B cell (primary cell): ENCODE measurements at regions not wholly inside any gene's neighbourhood (a gene's known extent, or its start where the extent isn't known, plus 50 kb on each side); places are given as distances from the start of the nearest gene placed in this dataset.
"Not testable (repeated sequence)": the region's sequence is repeated elsewhere in the genome, so short reads cannot be mapped to it uniquely, and the experiment has no call there.

ENCODE experiments used
- ATAC-seq: fragments of 200-7000 bp; cut with Tn5 transposase; one replicate; pipeline ENCODE4 v1.10.0; 2021; ENCODE audit warnings: low read depth, mild to moderate bottlenecking, moderate number of reproducible peaks, moderate library complexity
- CTCF ChIA-PET: fragments of 350-600 bp; sonication (Branson Sonifier 250); formaldehyde crosslinking; loops from one replicate; lab custom pipeline; 2021; ENCODE audit warnings: antibody characterized with exemption, inconsistent platforms; lab: Charles Lee
- POLR2A ChIA-PET: fragments of 350-600 bp; sonication (Branson Sonifier 250); formaldehyde crosslinking; loops from one replicate; lab custom pipeline; 2021; ENCODE audit warnings: antibody characterized with exemption; lab: Charles Lee
- DNase-seq: peaks from one replicate; pipeline ENCODE4 v3.0.0; 2013
- H2AFZ ChIP-seq: 2 replicates; pipeline ENCODE4 v1.6.1; 2012; ENCODE audit warnings: mild to moderate bottlenecking, low read depth, low read length; ENCODE audit not compliant: insufficient read depth, poor library complexity, severe bottlenecking
- H3K27ac ChIP-seq, 2 donors: 1 replicate in 1 of 2; 2 replicates in 1 of 2; pipeline ENCODE4 v1.5.1; 2012 to 2013; ENCODE audit warnings: low read length in 2 of 2, mild to moderate bottlenecking in 2 of 2, moderate library complexity in 1 of 2
- H3K27me3 ChIP-seq, 4 experiments: fragments of 200-600 bp in 1 of 4; sonication (generic) in 1 of 4; replicated peaks in 1 of 4; 1 replicate in 2 of 4; 2 replicates in 2 of 4; pipeline versions ENCODE4 v1.6.1 to v1.7.0; 2013 to 2016; ENCODE audit warnings: low read length in 3 of 4, mild to moderate bottlenecking in 2 of 4, mixed read lengths in 1 of 4, moderate library complexity in 1 of 4; ENCODE audit not compliant: insufficient read depth in 4 of 4, control insufficient read depth in 3 of 4; ENCODE audit errors: control extremely low read depth in 1 of 4
- H3K36me3 ChIP-seq, 2 experiments: replicated peaks in 1 of 2; 1 replicate in 1 of 2; 2 replicates in 1 of 2; pipeline versions ENCODE4 v1.6.1 to v1.7.1; 2013; ENCODE audit warnings: low read length in 1 of 2; ENCODE audit not compliant: insufficient read depth in 2 of 2, control insufficient read depth in 1 of 2; ENCODE audit errors: control extremely low read depth in 1 of 2, extremely low read depth in 1 of 2
- H3K4me1 ChIP-seq, 2 donors: fragments of 200-600 bp in 1 of 2; sonication (generic) in 1 of 2; 1 replicate in 1 of 2; 2 replicates in 1 of 2; pipeline versions ENCODE4 v1.5.1 to v1.6.1; 2013 to 2017; ENCODE audit warnings: low read length in 2 of 2; ENCODE audit not compliant: control insufficient read depth in 2 of 2, insufficient read depth in 2 of 2
- H3K4me2 ChIP-seq: replicated peaks from 2 replicates; pipeline ENCODE3; 2012; ENCODE audit warnings: mild to moderate bottlenecking, low read depth, low read length; ENCODE audit not compliant: poor library complexity, severe bottlenecking
- H3K4me3 ChIP-seq, 5 experiments: fragments of 200-600 bp in 1 of 5; sonication (generic) in 1 of 5; 1 replicate in 3 of 5; 2 replicates in 2 of 5; pipeline versions ENCODE4 v1.5.1 to v1.7.0; 2011 to 2016; ENCODE audit warnings: low read length in 4 of 5, mild to moderate bottlenecking in 4 of 5, low read depth in 2 of 5, control low read depth in 1 of 5, moderate library complexity in 1 of 5; ENCODE audit not compliant: insufficient read depth in 1 of 5; ENCODE audit errors: control extremely low read depth in 1 of 5, extremely low read depth in 1 of 5
- H3K79me2 ChIP-seq: fragments of 200-600 bp; sonication (generic); one replicate; pipeline ENCODE4 v1.6.0; 2016; ENCODE audit warnings: low read length; ENCODE audit not compliant: control insufficient read depth, insufficient read depth
- H3K9ac ChIP-seq: fragments of 200-600 bp; sonication (generic); 2 replicates; pipeline ENCODE4 v1.6.1; 2017; ENCODE audit warnings: mild to moderate bottlenecking, low read length, moderate library complexity
- H3K9me3 ChIP-seq, 3 donors: one replicate each; pipeline versions ENCODE4 v1.6.1 to v1.7.1; 2013; ENCODE audit warnings: low read length in 2 of 3; ENCODE audit not compliant: control insufficient read depth in 2 of 3, insufficient read depth in 1 of 3; ENCODE audit errors: control extremely low read depth in 1 of 3
- H4K20me1 ChIP-seq: 2 replicates; pipeline ENCODE4 v1.6.0; 2012; ENCODE audit warnings: mild to moderate bottlenecking, low read length; ENCODE audit not compliant: insufficient read depth, control insufficient read depth, poor library complexity, severe bottlenecking
- H3K27ac Mint-ChIP-seq: one replicate; pipeline ENCODE4 v1.8.0; 2021; ENCODE audit warnings: mixed read lengths
- H3K27me3 Mint-ChIP-seq: one replicate; pipeline ENCODE4 v1.8.0; 2021; ENCODE audit warnings: mixed read lengths
- H3K4me1 Mint-ChIP-seq: one replicate; pipeline ENCODE4 v1.8.0; 2021; ENCODE audit warnings: mixed read lengths
- H3K4me3 Mint-ChIP-seq: one replicate; pipeline ENCODE4 v1.8.0; 2021; ENCODE audit warnings: mixed read lengths
- H3K9me3 Mint-ChIP-seq: one replicate; pipeline ENCODE4 v1.8.0; 2022; ENCODE audit warnings: mixed read lengths; ENCODE audit not compliant: insufficient read depth
- CTCF ChIP-seq: fragments of 200-600 bp; IDR thresholded peaks from one replicate; pipeline ENCODE4 v1.8.0; 2022; ENCODE audit warnings: antibody characterized with exemption, mild to moderate bottlenecking
- EZH2 ChIP-seq: IDR thresholded peaks from 2 replicates; pipeline ENCODE4 v1.6.1; 2012; ENCODE audit warnings: borderline replicate concordance, low read depth, mild to moderate bottlenecking, moderate library complexity, low read length; ENCODE audit not compliant: insufficient read depth, poor library complexity, severe bottlenecking
- WGBS: methylation state at CpG from one replicate; pipeline ENCODE4 v1.1.5; 2013; ENCODE audit warnings: missing lambda C conversion rate; ENCODE audit not compliant: insufficient coverage; 5-methylcytosine and 5-hydroxymethylcytosine counted together
- intact Hi-C: fragments of 100-400 bp; cut with micrococcal nuclease; formaldehyde crosslinking; loops from one replicate; pipeline ENCODE4 v1.10.0; 2022

GRCh38 chr5:50343715-50344114 is 97.4 kb downstream of the EMB start:
- Mint-ChIP-seq H3K4me3 (no peak overlapping the region), H3K27me3 (no peaks in the 10 kb centered on the region), H3K27ac (no peak overlapping the region), H3K4me1 (no peaks in the 10 kb centered on the region), H3K9me3 (no peaks in the 10 kb centered on the region)
- intact Hi-C loops = no loop called here
- CTCF ChIA-PET = no interaction called here
- Histone ChIP-seq H4K20me1 (no peaks in the 10 kb centered on the region), H3K27ac (no peak overlapping the region), H3K9me3 (no peaks in the 10 kb centered on the region), H3K4me2 (no peak overlapping the region), H3K79me2 (no peaks in the 10 kb centered on the region), H3K36me3 (no peaks in the 10 kb centered on the region), H3K4me1 (no peaks in the 10 kb centered on the region), H2AFZ (no peak overlapping the region), H3K4me3 (no peak overlapping the region), H3K9ac (no peak overlapping the region), H3K27me3 (no peaks in the 10 kb centered on the region)
- POLR2A ChIA-PET = no interaction called here
- DNase-seq (no peak), ATAC-seq (no peak)
- TF ChIP-seq EZH2 (no peak), CTCF (no peak)
- no CpG with 5 or more reads among the region's 2 CpGs for WGBS

- no peak for ATAC-seq
- Mint-ChIP-seq H3K9me3 (no peaks in the 10 kb centered on the region), H3K4me3 (no peak overlapping the region), H3K4me1 (no peaks in the 10 kb centered on the region), H3K27me3 (no peaks in the 10 kb centered on the region), H3K27ac (no peak overlapping the region)
- no peaks in the 10 kb centered on the region for H3K36me3 ChIP-seq
- no peaks in the 10 kb centered on the region for H3K27me3 ChIP-seq
- ChIA-PET POLR2A (no interaction called here), CTCF (no interaction called here)
- no peaks in the 10 kb centered on the region for H3K79me2 ChIP-seq
- no peaks in the 10 kb centered on the region for H3K9me3 ChIP-seq
- no peak overlapping the region for H2AFZ ChIP-seq
- H3K27ac ChIP-seq = no peak overlapping the region
- H3K9ac ChIP-seq = no peak overlapping the region
- WGBS = 100% methylated on average over 1 of the region's 2 CpGs
- H4K20me1 ChIP-seq = no peaks in the 10 kb centered on the region
- no peak overlapping the region for H3K4me2 ChIP-seq
- TF ChIP-seq CTCF (no peak), EZH2 (no peak)
- intact Hi-C loops = no loop called here
- no peak for DNase-seq
- H3K4me1 ChIP-seq = no peaks in the 10 kb centered on the region
- H3K4me3 ChIP-seq = no peak overlapping the region
Measured at GRCh38 chr5:50340757-50341156, 100.3 kb downstream of the EMB start.

GRCh38 chr5:50330633-50331032 is 110.5 kb downstream of the EMB start:
- H3K9me3 Mint-ChIP-seq, H3K4me1 ChIP-seq, CTCF ChIA-PET, H3K27ac ChIP-seq, H3K27me3 Mint-ChIP-seq, H3K9me3 ChIP-seq, DNase-seq, H2AFZ ChIP-seq, H3K79me2 ChIP-seq, H4K20me1 ChIP-seq, H3K4me3 ChIP-seq, ATAC-seq, H3K4me1 Mint-ChIP-seq, H3K27me3 ChIP-seq, intact Hi-C loops, H3K27ac Mint-ChIP-seq, POLR2A ChIA-PET, H3K36me3 ChIP-seq, H3K4me2 ChIP-seq, H3K9ac ChIP-seq, H3K4me3 Mint-ChIP-seq: not testable (repeated sequence)
- WGBS = 77% methylated on average over 5 of the region's 6 CpGs
